H1 (cell line): ENCODE measurements at regions not wholly inside any gene's neighbourhood (a gene's known extent, or its start where the extent isn't known, plus 50 kb on each side); places are given as distances from the start of the nearest gene placed in this dataset.

Experiments
- RAD21 ChIP-seq, 2 experiments: IDR thresholded peaks in 1 of 2; conservative IDR thresholded peaks in 1 of 2; 2 replicates each; pipeline ENCODE4 v1.6.1; 2011; ENCODE audit warnings: low read depth in 2 of 2, low read length in 2 of 2, improper control_type of control experiment in 1 of 2, inconsistent platforms in 1 of 2, mild to moderate bottlenecking in 1 of 2, moderate library complexity in 1 of 2
- TF ChIP-seq, protein P1 (sequence below): IDR thresholded peaks from 2 replicates; pipeline ENCODE4 v1.6.1; 2012; ENCODE audit warnings: inconsistent platforms
- TF ChIP-seq, protein P2 (sequence below), 3 experiments: IDR thresholded peaks; 1 replicate in 2 of 3; 2 replicates in 1 of 3; pipeline versions ENCODE4 v1.5.1 to v1.6.1; 2011; ENCODE audit warnings: low read length in 3 of 3, mild to moderate bottlenecking in 3 of 3, inconsistent platforms in 2 of 3, low read depth in 1 of 3, moderate library complexity in 1 of 3; ENCODE audit not compliant: insufficient read depth in 1 of 3; ENCODE audit errors: control extremely low read depth in 1 of 3

DNA sequence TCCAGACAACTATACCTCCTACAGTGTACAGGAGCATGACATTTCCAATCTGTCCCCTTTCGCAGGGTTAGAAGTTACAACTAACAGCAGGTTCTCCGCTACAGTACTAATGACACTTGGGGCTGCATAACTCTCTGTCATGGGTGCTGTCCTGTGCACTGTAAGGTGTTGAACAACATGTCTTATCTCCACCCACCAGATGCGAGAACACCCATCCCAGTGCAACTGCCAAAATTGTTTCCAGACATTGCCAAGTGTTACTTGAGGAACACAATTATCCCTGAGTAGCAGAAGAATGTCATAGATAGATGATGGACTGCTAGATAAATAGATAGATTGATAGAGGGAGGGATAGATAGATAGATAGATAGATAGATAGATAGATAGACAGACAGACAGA lies 200.9 kb upstream of the USP9Y start:
- TF ChIP-seq RAD21 (IDR thresholded peaks at IDR 0.05 in 1 of 2, conservative IDR thresholded peaks at IDR 0.05 in 1 of 2; ENCODE audit: low read depth in 2 of 2, low read length in 2 of 2): no peak
- TF ChIP-seq, protein P1, sequence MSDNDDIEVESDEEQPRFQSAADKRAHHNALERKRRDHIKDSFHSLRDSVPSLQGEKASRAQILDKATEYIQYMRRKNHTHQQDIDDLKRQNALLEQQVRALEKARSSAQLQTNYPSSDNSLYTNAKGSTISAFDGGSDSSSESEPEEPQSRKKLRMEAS: no peak
- TF ChIP-seq, protein P2, sequence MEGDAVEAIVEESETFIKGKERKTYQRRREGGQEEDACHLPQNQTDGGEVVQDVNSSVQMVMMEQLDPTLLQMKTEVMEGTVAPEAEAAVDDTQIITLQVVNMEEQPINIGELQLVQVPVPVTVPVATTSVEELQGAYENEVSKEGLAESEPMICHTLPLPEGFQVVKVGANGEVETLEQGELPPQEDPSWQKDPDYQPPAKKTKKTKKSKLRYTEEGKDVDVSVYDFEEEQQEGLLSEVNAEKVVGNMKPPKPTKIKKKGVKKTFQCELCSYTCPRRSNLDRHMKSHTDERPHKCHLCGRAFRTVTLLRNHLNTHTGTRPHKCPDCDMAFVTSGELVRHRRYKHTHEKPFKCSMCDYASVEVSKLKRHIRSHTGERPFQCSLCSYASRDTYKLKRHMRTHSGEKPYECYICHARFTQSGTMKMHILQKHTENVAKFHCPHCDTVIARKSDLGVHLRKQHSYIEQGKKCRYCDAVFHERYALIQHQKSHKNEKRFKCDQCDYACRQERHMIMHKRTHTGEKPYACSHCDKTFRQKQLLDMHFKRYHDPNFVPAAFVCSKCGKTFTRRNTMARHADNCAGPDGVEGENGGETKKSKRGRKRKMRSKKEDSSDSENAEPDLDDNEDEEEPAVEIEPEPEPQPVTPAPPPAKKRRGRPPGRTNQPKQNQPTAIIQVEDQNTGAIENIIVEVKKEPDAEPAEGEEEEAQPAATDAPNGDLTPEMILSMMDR (IDR thresholded peaks at IDR 0.05; ENCODE audit: control extremely low read depth in 1 of 3, insufficient read depth in 1 of 3, low read depth in 1 of 3, low read length in 3 of 3): no peak
